ENCODE measurements at regions not wholly inside any gene's neighbourhood (a gene's known extent, or its start where the extent isn't known, plus 50 kb on each side); places are given as distances from the start of the nearest gene placed in this dataset.
A peak's percentile ranks its signal among the peaks of the same experiment; 100 is the strongest.

DNA sequence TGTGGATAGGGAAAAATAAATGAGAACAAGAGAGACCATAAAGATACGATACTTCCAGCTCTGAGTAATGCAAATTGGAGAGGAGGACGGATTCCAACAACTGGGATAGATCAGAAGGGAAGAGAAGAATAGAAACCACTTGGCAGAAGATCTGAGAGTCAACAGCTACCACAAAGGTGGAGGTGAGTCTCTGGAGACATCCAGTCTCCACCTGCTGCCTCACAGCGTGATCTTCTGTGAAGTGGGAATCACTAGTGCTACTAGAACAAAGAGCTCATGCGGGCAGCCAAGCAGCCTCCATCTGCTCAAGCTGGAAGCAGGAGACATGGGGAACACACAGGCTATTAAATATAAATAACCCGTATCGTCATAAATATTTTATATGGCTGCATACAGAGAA is 558.5 kb upstream of the CFAP20DC start:
- no peaks in the 10 kb centered on the region for H3K36me3 ChIP-seq (ENCODE audit: control insufficient read depth in 4 of 4, insufficient read depth in 3 of 4, low read depth in 1 of 4, low read length in 3 of 4)
- H3K9ac ChIP-seq (ENCODE audit: low read depth in 1 of 2, low read length in 2 of 2) = no peak overlapping the region
- WGBS = 97% methylated on average over 6 of the region's 6 CpGs
- no peak overlapping the region for H3K27ac ChIP-seq (ENCODE audit: low read depth in 1 of 2, low read length in 2 of 2)
- no peaks in the 10 kb centered on the region for H3K4me1 ChIP-seq (ENCODE audit: control insufficient read depth in 4 of 4, insufficient read depth in 4 of 4, low read length in 3 of 4)
- H3K4me3 ChIP-seq (ENCODE audit: low read depth in 1 of 3, low read length in 3 of 3) = no peak overlapping the region
- H3K27me3 ChIP-seq (ENCODE audit: control insufficient read depth in 4 of 4, insufficient read depth in 4 of 4, low read length in 3 of 4) = no peaks in the 10 kb centered on the region
- H3K9me3 ChIP-seq (ENCODE audit: control insufficient read depth in 4 of 4, low read length in 3 of 4) = no peaks in the 10 kb centered on the region
- TF ChIP-seq NR2F2 (IDR thresholded peaks at IDR 0.05) (no peak), FOXA1 (IDR thresholded peaks at IDR 0.05) (no peak), MAX (IDR thresholded peaks at IDR 0.05) (no peak), RAD21 (IDR thresholded peaks at IDR 0.05) (no peak), GABPA (IDR thresholded peaks at IDR 0.05 in 1 of 2, conservative IDR thresholded peaks at IDR 0.05 in 1 of 2) (no peak), YY1 (IDR thresholded peaks at IDR 0.05) (no peak), FOXA2 (IDR thresholded peaks at IDR 0.05) (no peak), HNF4A (conservative IDR thresholded peaks at IDR 0.05) (no peak), ATF3 (IDR thresholded peaks at IDR 0.05) (no peak)
- no peak for DNase-seq (ENCODE audit: low spot score)

GRCh38 chr3:59607656-59608055 is 557.8 kb upstream of the CFAP20DC start:
- no peak for DNase-seq (ENCODE audit: low spot score)
- Histone ChIP-seq H3K4me1 (ENCODE audit: control insufficient read depth in 4 of 4, insufficient read depth in 4 of 4, low read length in 3 of 4) (no peaks in the 10 kb centered on the region), H3K9me3 (ENCODE audit: control insufficient read depth in 4 of 4, low read length in 3 of 4) (no peaks in the 10 kb centered on the region), H3K9ac (ENCODE audit: low read depth in 1 of 2, low read length in 2 of 2) (peak overlapping the region in 1 of 2 donors; percentile 7), H3K27ac (ENCODE audit: low read depth in 1 of 2, low read length in 2 of 2) (no peak overlapping the region), H3K4me3 (ENCODE audit: low read depth in 1 of 3, low read length in 3 of 3) (no peak overlapping the region), H3K27me3 (ENCODE audit: control insufficient read depth in 4 of 4, insufficient read depth in 4 of 4, low read length in 3 of 4) (no peaks in the 10 kb centered on the region), H3K36me3 (ENCODE audit: control insufficient read depth in 4 of 4, insufficient read depth in 3 of 4, low read depth in 1 of 4, low read length in 3 of 4) (no peaks in the 10 kb centered on the region)
- 18% methylated on average over 1 of the region's 1 CpG for WGBS
- TF ChIP-seq RXRA (IDR thresholded peaks at IDR 0.05) (peak; percentile 65 to 71), FOXA1 (IDR thresholded peaks at IDR 0.05) (no peak), RAD21 (IDR thresholded peaks at IDR 0.05) (peak; percentile 47 to 62), ATF3 (IDR thresholded peaks at IDR 0.05) (no peak), HNF4G (IDR thresholded peaks at IDR 0.05) (peak; percentile 84), HNF4A (conservative IDR thresholded peaks at IDR 0.05) (peak; percentile 96 to 97), EGR1 (IDR thresholded peaks at IDR 0.05; ENCODE audit: low read depth in 2 of 2) (no peak), SP1 (IDR thresholded peaks at IDR 0.05) (peak; percentile 60), CTCF (IDR thresholded peaks at IDR 0.05; ENCODE audit: low read depth, low read length, missing input control) (peak; percentile 7), YY1 (IDR thresholded peaks at IDR 0.05) (peak; percentile 31), JUND (IDR thresholded peaks at IDR 0.05) (peak in 1 of 2 donors; percentile 53), FOXA2 (IDR thresholded peaks at IDR 0.05) (peak; percentile 15)

DNA sequence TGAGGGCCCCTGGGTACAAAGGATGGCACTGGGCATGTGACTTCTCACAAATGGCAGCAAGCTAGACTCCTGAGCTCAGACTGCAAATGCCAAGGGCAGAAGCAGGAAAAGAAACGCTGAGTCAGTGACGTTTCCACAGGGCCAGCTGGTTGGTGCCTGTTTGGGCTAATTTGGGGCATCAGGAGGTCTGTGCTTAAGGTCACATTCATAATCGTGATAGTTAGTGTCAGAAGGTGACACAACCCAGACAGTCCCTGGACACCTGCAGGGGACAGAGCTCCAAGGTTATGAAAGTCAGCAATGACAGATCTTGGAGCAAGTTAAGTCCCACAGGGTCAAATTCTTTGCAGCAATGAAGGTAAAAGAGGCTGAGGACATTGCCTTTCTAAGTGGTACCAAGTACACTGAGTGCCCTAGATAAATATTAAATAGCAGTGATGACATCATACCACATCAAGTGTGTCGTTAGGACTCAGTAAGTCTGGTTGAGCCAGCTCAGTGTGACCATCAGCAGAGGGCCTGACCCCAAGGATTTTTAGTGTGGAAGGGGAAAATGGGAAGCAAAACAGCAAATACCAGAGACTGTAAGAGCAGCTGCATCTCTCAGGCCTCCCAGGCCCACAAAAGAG is 556.9 kb upstream of the CFAP20DC start:
- Histone ChIP-seq H3K36me3 (ENCODE audit: control insufficient read depth in 4 of 4, insufficient read depth in 3 of 4, low read depth in 1 of 4, low read length in 3 of 4) (no peaks in the 10 kb centered on the region), H3K27me3 (ENCODE audit: control insufficient read depth in 4 of 4, insufficient read depth in 4 of 4, low read length in 3 of 4) (no peaks in the 10 kb centered on the region), H3K4me1 (ENCODE audit: control insufficient read depth in 4 of 4, insufficient read depth in 4 of 4, low read length in 3 of 4) (no peaks in the 10 kb centered on the region), H3K27ac (ENCODE audit: low read depth in 1 of 2, low read length in 2 of 2) (no peak overlapping the region), H3K9ac (ENCODE audit: low read depth in 1 of 2, low read length in 2 of 2) (no peak overlapping the region), H3K9me3 (ENCODE audit: control insufficient read depth in 4 of 4, low read length in 3 of 4) (no peaks in the 10 kb centered on the region), H3K4me3 (ENCODE audit: low read depth in 1 of 3, low read length in 3 of 3) (no peak overlapping the region)
- WGBS = 46% methylated on average over 4 of the region's 4 CpGs
- DNase-seq (ENCODE audit: low spot score) = no peak
- TF ChIP-seq TAF1 (conservative IDR thresholded peaks at IDR 0.05) = no peak
- TF ChIP-seq YY1 (IDR thresholded peaks at IDR 0.05) = no peak
- TF ChIP-seq HNF4A (conservative IDR thresholded peaks at IDR 0.05) = no peak
- no peak for TF ChIP-seq JUND (IDR thresholded peaks at IDR 0.05)
- no peak for TF ChIP-seq GABPA (IDR thresholded peaks at IDR 0.05 in 1 of 2, conservative IDR thresholded peaks at IDR 0.05 in 1 of 2)
- no peak for TF ChIP-seq FOXA2 (IDR thresholded peaks at IDR 0.05)
- TF ChIP-seq REST (IDR thresholded peaks at IDR 0.05) = no peak
- no peak for TF ChIP-seq FOXA1 (IDR thresholded peaks at IDR 0.05)
- no peak for TF ChIP-seq EGR1 (IDR thresholded peaks at IDR 0.05; ENCODE audit: low read depth in 2 of 2)
- TF ChIP-seq ATF3 (IDR thresholded peaks at IDR 0.05) = no peak
- no peak for TF ChIP-seq MAX (IDR thresholded peaks at IDR 0.05)
- no peak for TF ChIP-seq CTCF (IDR thresholded peaks at IDR 0.05; ENCODE audit: low read depth, low read length, missing input control)
